Neuronal stem cell (in vitro differentiated cells): ENCODE measurements at regions not wholly inside any gene's neighbourhood (a gene's known extent, or its start where the extent isn't known, plus 50 kb on each side); places are given as distances from the start of the nearest gene placed in this dataset.
"Not testable (repeated sequence)": the region's sequence is repeated elsewhere in the genome, so short reads cannot be mapped to it uniquely, and the experiment has no call there.

ENCODE experiments used
- DNase-seq: peaks from one replicate; pipeline ENCODE4 v3.0.0-alpha.2; 2013; ENCODE audit warnings: low spot score
- H2AFZ ChIP-seq: one replicate; pipeline ENCODE4 v1.6.1; 2013; ENCODE audit warnings: mild to moderate bottlenecking, low read length, inconsistent platforms
- H2AK5ac ChIP-seq: 2 replicates; pipeline ENCODE4 v1.6.1; 2013; ENCODE audit warnings: low read depth, mild to moderate bottlenecking, inconsistent platforms, low read length, moderate library complexity, mixed read lengths
- H2BK120ac ChIP-seq: 2 replicates; pipeline ENCODE4 v1.6.1; 2013; ENCODE audit warnings: low read depth, mild to moderate bottlenecking, inconsistent platforms, low read length, moderate library complexity, mixed read lengths
- H2BK12ac ChIP-seq: one replicate; pipeline ENCODE4 v1.6.1; 2013; ENCODE audit warnings: low read length, inconsistent platforms
- H2BK15ac ChIP-seq: 2 replicates; pipeline ENCODE4 v1.6.1; 2013; ENCODE audit warnings: mild to moderate bottlenecking, low read length, inconsistent platforms, mixed read lengths
- H2BK5ac ChIP-seq: one replicate; pipeline ENCODE4 v1.6.1; 2013; ENCODE audit warnings: inconsistent platforms, mild to moderate bottlenecking, low read length, moderate library complexity
- H3K14ac ChIP-seq: one replicate; pipeline ENCODE4 v1.6.1; 2013; ENCODE audit warnings: low read length, inconsistent platforms
- H3K18ac ChIP-seq: 2 replicates; pipeline ENCODE4 v1.6.1; 2013; ENCODE audit warnings: low read length, inconsistent platforms
- H3K23ac ChIP-seq: 2 replicates; pipeline ENCODE4 v1.6.1; 2013; ENCODE audit warnings: low read depth, mild to moderate bottlenecking, mixed read lengths, low read length, inconsistent platforms; ENCODE audit not compliant: poor library complexity
- H3K27ac ChIP-seq: replicated peaks from 3 replicates; pipeline ENCODE4 v1.5.1; 2013; ENCODE audit warnings: low read length, inconsistent platforms
- H3K27me3 ChIP-seq, 3 experiments: 2 replicates each; pipeline ENCODE4 v1.6.1; 2013; ENCODE audit warnings: low read length in 3 of 3, mild to moderate bottlenecking in 2 of 3, inconsistent platforms in 1 of 3, low read depth in 1 of 3, mixed read lengths in 1 of 3, moderate library complexity in 1 of 3; ENCODE audit not compliant: control insufficient read depth in 3 of 3, insufficient read depth in 3 of 3
- H3K36me3 ChIP-seq, 2 donors: replicated peaks in 1 of 2; 2 replicates each; pipeline ENCODE4 v1.6.1; 2013; ENCODE audit warnings: low read length in 2 of 2; ENCODE audit not compliant: control insufficient read depth in 2 of 2, insufficient read depth in 2 of 2
- H3K4ac ChIP-seq: 2 replicates; pipeline ENCODE4 v1.6.1; 2013; ENCODE audit warnings: inconsistent platforms, mild to moderate bottlenecking, low read length, moderate library complexity
- H3K4me1 ChIP-seq, 2 donors: 1 replicate in 1 of 2; 2 replicates in 1 of 2; pipeline ENCODE4 v1.6.1; 2013; ENCODE audit warnings: low read length in 2 of 2, low read depth in 1 of 2; ENCODE audit not compliant: control insufficient read depth in 2 of 2, insufficient read depth in 1 of 2
- H3K4me2 ChIP-seq: one replicate; pipeline ENCODE4 v1.6.1; 2013; ENCODE audit warnings: mild to moderate bottlenecking, low read length, inconsistent platforms; ENCODE audit not compliant: insufficient read depth, poor library complexity, severe bottlenecking
- H3K4me3 ChIP-seq, 2 donors: 2 replicates each; pipeline ENCODE4 v1.5.1; 2013; ENCODE audit warnings: low read length in 2 of 2, mild to moderate bottlenecking in 2 of 2, inconsistent platforms in 1 of 2, moderate library complexity in 1 of 2
- H3K79me1 ChIP-seq: one replicate; pipeline ENCODE4 v1.6.1; 2013; ENCODE audit warnings: low read depth, mild to moderate bottlenecking, inconsistent platforms, low read length, moderate library complexity
- H3K9ac ChIP-seq: one replicate; pipeline ENCODE4 v1.6.1; 2013; ENCODE audit warnings: mild to moderate bottlenecking, low read depth, low read length, inconsistent platforms; ENCODE audit not compliant: poor library complexity
- H3K9me3 ChIP-seq, 2 donors: replicated peaks in 1 of 2; 2 replicates each; pipeline versions ENCODE3 to v1.6.1; 2013; ENCODE audit warnings: low read length in 2 of 2, mild to moderate bottlenecking in 2 of 2, inconsistent platforms in 1 of 2, low read depth in 1 of 2, mixed read lengths in 1 of 2, moderate library complexity in 1 of 2; ENCODE audit not compliant: control insufficient read depth in 2 of 2, insufficient read depth in 1 of 2
- H4K8ac ChIP-seq: one replicate; pipeline ENCODE4 v1.6.1; 2013; ENCODE audit warnings: low read depth, mild to moderate bottlenecking, inconsistent platforms, low read length, moderate library complexity
- H4K91ac ChIP-seq: one replicate; pipeline ENCODE4 v1.6.1; 2013; ENCODE audit warnings: low read length, low read depth, mild to moderate bottlenecking, inconsistent platforms; ENCODE audit not compliant: poor library complexity
- WGBS, 2 donors: extraction: QIAGEN DNeasy Blood & Tissue Kit; methylation state at CpG; one replicate each; pipeline ENCODE4 v1.1.7; 2013; ENCODE audit warnings: missing lambda C conversion rate in 2 of 2, mixed read lengths in 1 of 2; ENCODE audit not compliant: insufficient read length in 2 of 2, insufficient replicate concordance in 1 of 2; ENCODE audit errors: extremely low coverage in 2 of 2; 5-methylcytosine and 5-hydroxymethylcytosine counted together

GRCh38 chr6:51152594-51152993 is 333.9 kb downstream of the TFAP2B start:
- H3K23ac ChIP-seq, result no peak overlapping the region
- no peak overlapping the region for H3K9ac ChIP-seq
- no peaks in the 10 kb centered on the region for H3K36me3 ChIP-seq
- H3K4me1 ChIP-seq, result no peaks in the 10 kb centered on the region
- H2AK5ac ChIP-seq, result no peak overlapping the region
- H4K91ac ChIP-seq, result no peak overlapping the region
- no peak overlapping the region for H4K8ac ChIP-seq
- no peak overlapping the region for H3K4me2 ChIP-seq
- H3K79me1 ChIP-seq, result no peaks in the 10 kb centered on the region
- no peak overlapping the region for H3K27ac ChIP-seq
- H2BK120ac ChIP-seq, result no peak overlapping the region
- H3K4ac ChIP-seq, result no peak overlapping the region
- H2BK12ac ChIP-seq, result no peak overlapping the region
- no peak overlapping the region for H2BK15ac ChIP-seq
- H2AFZ ChIP-seq, result no peak overlapping the region
- H3K9me3 ChIP-seq, result no peaks in the 10 kb centered on the region
- no peak overlapping the region for H3K14ac ChIP-seq
- no peak overlapping the region for H3K4me3 ChIP-seq
- no peaks in the 10 kb centered on the region for H3K27me3 ChIP-seq
- H3K18ac ChIP-seq, result no peak overlapping the region
- WGBS, 2 donors, result no CpG with 5 or more reads among the region's 3 CpGs
- H2BK5ac ChIP-seq, result no peak overlapping the region
- DNase-seq, result no peak

GRCh38 chr6:51153109-51153508 is 334.4 kb downstream of the TFAP2B start:
- Histone ChIP-seq H3K27me3 (no peaks in the 10 kb centered on the region), H3K4me3 (no peak overlapping the region), H3K14ac (no peak overlapping the region)

GRCh38 chr6:51154925-51155324 is 336.3 kb downstream of the TFAP2B start:
- H3K4me1 ChIP-seq, H2BK15ac ChIP-seq, H2BK120ac ChIP-seq, H3K9me3 ChIP-seq, H3K14ac ChIP-seq, H3K27ac ChIP-seq, DNase-seq, H2AK5ac ChIP-seq, H2AFZ ChIP-seq, H3K79me1 ChIP-seq, H2BK5ac ChIP-seq, H4K8ac ChIP-seq, H3K36me3 ChIP-seq, H3K18ac ChIP-seq, H3K4me3 ChIP-seq, H3K4me2 ChIP-seq, H3K23ac ChIP-seq, H3K9ac ChIP-seq, H3K27me3 ChIP-seq, H2BK12ac ChIP-seq, H4K91ac ChIP-seq, H3K4ac ChIP-seq: not testable (repeated sequence)
- WGBS, 2 donors, result no CpG with 5 or more reads among the region's 1 CpG

More at GRCh38 chr6:51153109-51153508, 334.4 kb downstream of the TFAP2B start:
- no peak overlapping the region for H3K9ac ChIP-seq
- no peak overlapping the region for H2BK5ac ChIP-seq
- H3K4ac ChIP-seq, result no peak overlapping the region
- H3K79me1 ChIP-seq, result no peaks in the 10 kb centered on the region
- H2BK12ac ChIP-seq, result no peak overlapping the region
- no peaks in the 10 kb centered on the region for H3K4me1 ChIP-seq
- H3K9me3 ChIP-seq, result no peaks in the 10 kb centered on the region
- no peak overlapping the region for H2AK5ac ChIP-seq
- H2BK120ac ChIP-seq, result no peak overlapping the region
- no peak overlapping the region for H3K27ac ChIP-seq
- no peak overlapping the region for H3K18ac ChIP-seq
- no peaks in the 10 kb centered on the region for H3K36me3 ChIP-seq
- H2BK15ac ChIP-seq, result no peak overlapping the region
- H3K23ac ChIP-seq, result no peak overlapping the region
- no peak for DNase-seq
- H3K4me2 ChIP-seq, result no peak overlapping the region
- no CpG with 5 or more reads among the region's 2 CpGs for WGBS, 2 donors
- no peak overlapping the region for H4K8ac ChIP-seq
- H4K91ac ChIP-seq, result no peak overlapping the region
- H2AFZ ChIP-seq, result no peak overlapping the region

GRCh38 chr6:51159260-51159659 is 340.6 kb downstream of the TFAP2B start:
- H2BK5ac ChIP-seq, H3K4me1 ChIP-seq, H3K9me3 ChIP-seq, H2BK15ac ChIP-seq, H4K8ac ChIP-seq, H3K36me3 ChIP-seq, H2BK120ac ChIP-seq, H3K18ac ChIP-seq, H3K4me2 ChIP-seq, H4K91ac ChIP-seq, H3K4ac ChIP-seq, H3K27me3 ChIP-seq, H3K4me3 ChIP-seq, H3K27ac ChIP-seq, DNase-seq, H3K23ac ChIP-seq, H2AFZ ChIP-seq, H3K79me1 ChIP-seq, H2AK5ac ChIP-seq, H3K14ac ChIP-seq, H3K9ac ChIP-seq, H2BK12ac ChIP-seq: not testable (repeated sequence)
- no CpG with 5 or more reads among the region's 1 CpG for WGBS, 2 donors
